ENCODE measurements at regions not wholly inside any gene's neighbourhood (a gene's known extent, or its start where the extent isn't known, plus 50 kb on each side); places are given as distances from the start of the nearest gene placed in this dataset.

DNA sequence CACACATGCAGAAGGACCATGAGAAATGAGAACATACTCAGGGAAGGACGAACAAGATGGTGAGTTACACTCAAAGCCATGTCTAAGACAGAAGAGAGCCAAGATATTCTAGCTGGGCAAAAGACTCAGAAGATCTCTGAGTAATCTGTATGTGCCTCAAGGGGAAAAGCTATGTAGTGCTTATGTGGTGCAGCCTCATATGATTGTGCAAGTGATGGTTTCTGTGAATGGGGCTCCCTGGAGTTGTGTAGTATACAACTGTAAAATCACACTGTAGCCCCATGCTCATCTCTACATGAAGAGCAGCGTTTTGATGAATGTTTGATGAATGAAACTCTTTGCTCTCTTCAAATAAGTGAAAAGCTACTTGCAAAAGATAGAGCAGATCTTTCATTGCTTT is 57.5 kb downstream of the OSR1 start:
- 86 to 90% methylated on average over 2 of the region's 2 CpGs for WGBS, 2 donors
- no peaks in the 10 kb centered on the region for H3K4me1 ChIP-seq
- ATAC-seq (no peak), DNase-seq (no peak)
- TF ChIP-seq, protein P1, sequence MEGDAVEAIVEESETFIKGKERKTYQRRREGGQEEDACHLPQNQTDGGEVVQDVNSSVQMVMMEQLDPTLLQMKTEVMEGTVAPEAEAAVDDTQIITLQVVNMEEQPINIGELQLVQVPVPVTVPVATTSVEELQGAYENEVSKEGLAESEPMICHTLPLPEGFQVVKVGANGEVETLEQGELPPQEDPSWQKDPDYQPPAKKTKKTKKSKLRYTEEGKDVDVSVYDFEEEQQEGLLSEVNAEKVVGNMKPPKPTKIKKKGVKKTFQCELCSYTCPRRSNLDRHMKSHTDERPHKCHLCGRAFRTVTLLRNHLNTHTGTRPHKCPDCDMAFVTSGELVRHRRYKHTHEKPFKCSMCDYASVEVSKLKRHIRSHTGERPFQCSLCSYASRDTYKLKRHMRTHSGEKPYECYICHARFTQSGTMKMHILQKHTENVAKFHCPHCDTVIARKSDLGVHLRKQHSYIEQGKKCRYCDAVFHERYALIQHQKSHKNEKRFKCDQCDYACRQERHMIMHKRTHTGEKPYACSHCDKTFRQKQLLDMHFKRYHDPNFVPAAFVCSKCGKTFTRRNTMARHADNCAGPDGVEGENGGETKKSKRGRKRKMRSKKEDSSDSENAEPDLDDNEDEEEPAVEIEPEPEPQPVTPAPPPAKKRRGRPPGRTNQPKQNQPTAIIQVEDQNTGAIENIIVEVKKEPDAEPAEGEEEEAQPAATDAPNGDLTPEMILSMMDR (IDR thresholded peaks at IDR 0.05): no peak
- no peaks in the 10 kb centered on the region for H3K9me3 ChIP-seq
- H3K27me3 ChIP-seq: no peaks in the 10 kb centered on the region
- intact Hi-C loops (cut with DNase I): no loop called here
- H3K4me3 ChIP-seq: no peak overlapping the region
- no peak overlapping the region for H3K27ac ChIP-seq
- H3K36me3 ChIP-seq: no peaks in the 10 kb centered on the region

DNA sequence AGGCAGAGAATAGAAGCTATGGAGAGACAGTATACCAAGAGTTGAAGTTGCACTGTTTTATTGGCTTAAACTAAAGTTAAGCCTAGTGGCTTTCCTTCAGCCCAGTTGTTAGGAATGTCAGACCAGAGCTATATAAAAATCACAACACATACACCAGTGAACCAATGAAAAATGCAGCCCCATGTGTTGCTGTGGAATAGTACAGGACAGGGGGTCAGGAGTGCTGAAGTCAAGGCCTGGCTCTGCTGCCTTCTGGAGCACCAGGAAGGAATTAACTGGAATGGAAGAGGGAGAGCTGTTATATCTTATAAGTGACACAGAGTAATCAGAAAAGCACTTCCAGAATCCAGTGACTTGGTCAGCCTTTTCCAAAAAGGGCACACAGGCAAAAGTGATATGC is 58.9 kb downstream of the OSR1 start:
- no peaks in the 10 kb centered on the region for H3K9me3 ChIP-seq
- no peaks in the 10 kb centered on the region for H3K4me1 ChIP-seq
- TF ChIP-seq, protein P1 (IDR thresholded peaks at IDR 0.05): no peak
- no peaks in the 10 kb centered on the region for H3K36me3 ChIP-seq
- no peaks in the 10 kb centered on the region for H3K27me3 ChIP-seq
- ATAC-seq (no peak), DNase-seq (no peak)
- intact Hi-C loops (cut with DNase I): no loop called here
- H3K27ac ChIP-seq: no peak overlapping the region
- no peak overlapping the region for H3K4me3 ChIP-seq

DNA sequence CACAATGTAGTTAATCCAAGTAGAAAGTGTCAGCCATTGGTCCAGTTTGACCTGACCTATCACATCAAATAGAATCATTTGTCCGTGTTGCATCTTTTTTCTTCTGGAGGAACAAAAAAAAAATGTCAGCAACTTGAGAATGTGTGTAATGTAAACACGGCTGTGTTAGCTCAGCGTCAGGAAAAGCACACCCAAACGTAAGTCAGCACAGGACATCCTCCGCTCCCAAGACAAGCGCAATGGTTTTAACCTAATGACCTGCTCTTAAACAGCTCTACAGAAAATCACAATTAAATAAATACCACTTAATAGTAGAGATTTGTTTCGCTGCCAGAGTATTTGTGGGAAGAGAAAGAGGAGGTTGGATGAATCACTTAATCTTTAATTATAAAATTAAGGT is 59.4 kb downstream of the OSR1 start:
- WGBS, 2 donors: 60 to 73% methylated on average over 7 of the region's 7 CpGs
- intact Hi-C loops (cut with DNase I): no loop called here
- Histone ChIP-seq H3K4me1 (no peaks in the 10 kb centered on the region), H3K27ac (no peak overlapping the region), H3K9me3 (no peaks in the 10 kb centered on the region), H3K4me3 (no peak overlapping the region), H3K27me3 (no peaks in the 10 kb centered on the region), H3K36me3 (no peaks in the 10 kb centered on the region)
- no peak for DNase-seq
- TF ChIP-seq, protein P1 (IDR thresholded peaks at IDR 0.05): no peak
- peak in 1 of 8 donors; percentile 73 for ATAC-seq

DNA sequence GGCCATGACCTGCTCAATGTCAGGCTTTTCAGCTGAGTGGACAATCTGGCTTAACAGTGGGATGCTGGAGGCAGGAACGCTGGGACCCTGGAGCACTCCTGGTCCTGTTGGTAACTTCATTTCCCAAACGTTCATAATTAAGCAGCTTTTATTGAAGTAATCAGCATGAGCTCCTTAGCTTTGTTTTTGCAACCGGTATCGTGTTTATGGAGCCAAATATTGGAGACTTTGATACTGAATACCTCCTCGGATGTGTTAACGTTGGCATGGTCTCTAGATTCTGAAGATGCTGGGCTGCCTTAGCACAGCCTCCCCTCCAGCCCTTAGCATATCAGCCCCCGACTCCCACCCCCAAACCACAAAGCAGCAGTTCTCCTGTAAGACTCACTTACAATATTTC is 60.7 kb downstream of the OSR1 start:
- H3K36me3 ChIP-seq: no peaks in the 10 kb centered on the region
- no peaks in the 10 kb centered on the region for H3K4me1 ChIP-seq
- no peaks in the 10 kb centered on the region for H3K9me3 ChIP-seq
- TF ChIP-seq, protein P1 (IDR thresholded peaks at IDR 0.05): no peak
- H3K27ac ChIP-seq: no peak overlapping the region
- DNase-seq (no peak), ATAC-seq (no peak)
- no peaks in the 10 kb centered on the region for H3K27me3 ChIP-seq
- no peak overlapping the region for H3K4me3 ChIP-seq
- intact Hi-C loops (cut with DNase I): no loop called here
- 74 to 75% methylated on average over 7 of the region's 7 CpGs for WGBS, 2 donors

All from heart right ventricle (tissue), 16 donors.